IPS-20b (cell line): ENCODE measurements at regions not wholly inside any gene's neighbourhood (a gene's known extent, or its start where the extent isn't known, plus 50 kb on each side); places are given as distances from the start of the nearest gene placed in this dataset.

Experiments
- H3K27ac ChIP-seq: one replicate; pipeline ENCODE4 v1.5.1; 2013; ENCODE audit warnings: low read length
- H3K27me3 ChIP-seq: 2 replicates; pipeline ENCODE4 v1.6.1; 2013; ENCODE audit warnings: mild to moderate bottlenecking, low read length, inconsistent platforms; ENCODE audit not compliant: insufficient read depth
- H3K36me3 ChIP-seq: 2 replicates; pipeline ENCODE4 v1.6.1; 2013; ENCODE audit warnings: low read depth, mild to moderate bottlenecking, inconsistent platforms, low read length, moderate library complexity; ENCODE audit not compliant: insufficient read depth
- H3K4me1 ChIP-seq: 2 replicates; pipeline ENCODE4 v1.6.1; 2013; ENCODE audit warnings: mild to moderate bottlenecking, control low read depth, inconsistent platforms, low read length, moderate library complexity; ENCODE audit not compliant: insufficient read depth
- H3K4me3 ChIP-seq: 2 replicates; pipeline ENCODE4 v1.5.1; 2013; ENCODE audit warnings: mild to moderate bottlenecking, low read length, inconsistent platforms
- H3K9ac ChIP-seq: 2 replicates; pipeline ENCODE4 v1.6.1; 2013; ENCODE audit warnings: low read depth, mild to moderate bottlenecking, inconsistent platforms, low read length, moderate library complexity
- H3K9me3 ChIP-seq: 2 replicates; pipeline ENCODE4 v1.6.1; 2013; ENCODE audit warnings: mild to moderate bottlenecking, low read depth, low read length, inconsistent platforms; ENCODE audit not compliant: insufficient read depth

GRCh38 chr3:144770281-144770680 is 798.7 kb downstream of the DIPK2A start:
- Histone ChIP-seq H3K9ac (no peak overlapping the region), H3K27ac (no peak overlapping the region), H3K9me3 (no peaks in the 10 kb centered on the region), H3K4me3 (no peak overlapping the region), H3K36me3 (no peaks in the 10 kb centered on the region), H3K4me1 (no peaks in the 10 kb centered on the region), H3K27me3 (no peaks in the 10 kb centered on the region)

- Histone ChIP-seq H3K4me3 (no peak overlapping the region), H3K27me3 (no peaks in the 10 kb centered on the region), H3K27ac (no peak overlapping the region), H3K36me3 (no peaks in the 10 kb centered on the region), H3K9me3 (no peaks in the 10 kb centered on the region), H3K9ac (no peak overlapping the region), H3K4me1 (no peaks in the 10 kb centered on the region)
These were observed 799.3 kb downstream of the DIPK2A start for GRCh38 chr3:144770915-144771351.

- Histone ChIP-seq H3K36me3 (no peaks in the 10 kb centered on the region), H3K4me3 (no peak overlapping the region), H3K9ac (no peak overlapping the region), H3K27me3 (no peaks in the 10 kb centered on the region), H3K27ac (no peak overlapping the region), H3K9me3 (no peaks in the 10 kb centered on the region), H3K4me1 (no peaks in the 10 kb centered on the region)
These were observed 799.8 kb downstream of the DIPK2A start for GRCh38 chr3:144771381-144771870.

GRCh38 chr3:144772372-144772771 is 800.7 kb downstream of the DIPK2A start:
- Histone ChIP-seq H3K9me3 (no peaks in the 10 kb centered on the region), H3K36me3 (no peaks in the 10 kb centered on the region), H3K4me1 (no peaks in the 10 kb centered on the region), H3K9ac (no peak overlapping the region), H3K27ac (no peak overlapping the region), H3K27me3 (no peaks in the 10 kb centered on the region), H3K4me3 (no peak overlapping the region)

GRCh38 chr3:144773350-144773749 is 801.7 kb downstream of the DIPK2A start:
- H3K36me3 ChIP-seq = no peaks in the 10 kb centered on the region
- H3K27me3 ChIP-seq = no peaks in the 10 kb centered on the region
- H3K4me1 ChIP-seq = no peaks in the 10 kb centered on the region
- no peak overlapping the region for H3K27ac ChIP-seq
- H3K9ac ChIP-seq = no peak overlapping the region
- H3K4me3 ChIP-seq = no peak overlapping the region
- no peaks in the 10 kb centered on the region for H3K9me3 ChIP-seq

- Histone ChIP-seq H3K4me3 (no peak overlapping the region), H3K27me3 (no peaks in the 10 kb centered on the region), H3K4me1 (no peaks in the 10 kb centered on the region), H3K27ac (no peak overlapping the region), H3K9ac (no peak overlapping the region), H3K9me3 (no peaks in the 10 kb centered on the region), H3K36me3 (no peaks in the 10 kb centered on the region)
These were observed 803.3 kb downstream of the DIPK2A start for GRCh38 chr3:144774897-144775296.

GRCh38 chr3:144775551-144775950 is 803.9 kb downstream of the DIPK2A start:
- Histone ChIP-seq H3K9ac (no peak overlapping the region), H3K4me1 (no peaks in the 10 kb centered on the region), H3K36me3 (no peaks in the 10 kb centered on the region), H3K4me3 (no peak overlapping the region), H3K27ac (no peak overlapping the region), H3K27me3 (no peaks in the 10 kb centered on the region), H3K9me3 (no peaks in the 10 kb centered on the region)

- Histone ChIP-seq H3K27me3 (no peaks in the 10 kb centered on the region), H3K27ac (no peak overlapping the region), H3K4me3 (no peak overlapping the region), H3K4me1 (no peaks in the 10 kb centered on the region), H3K36me3 (no peaks in the 10 kb centered on the region), H3K9me3 (no peaks in the 10 kb centered on the region), H3K9ac (no peak overlapping the region)
These were observed 806.3 kb downstream of the DIPK2A start for GRCh38 chr3:144777906-144778305.

GRCh38 chr3:144791034-144791433 is 819.4 kb downstream of the DIPK2A start:
- 0 out of 2 replicates have a peak, but pooled peaks cover 5% of the 10 kb centered on the region for H3K9me3 ChIP-seq
- H3K36me3 ChIP-seq = no peaks in the 10 kb centered on the region
- H3K4me1 ChIP-seq = no peaks in the 10 kb centered on the region
- no peaks in the 10 kb centered on the region for H3K27me3 ChIP-seq
- no peak overlapping the region for H3K4me3 ChIP-seq
- H3K9ac ChIP-seq = no peak overlapping the region
- H3K27ac ChIP-seq = no peak overlapping the region

- Histone ChIP-seq H3K27me3 (no peaks in the 10 kb centered on the region), H3K27ac (no peak overlapping the region), H3K4me1 (no peaks in the 10 kb centered on the region), H3K36me3 (no peaks in the 10 kb centered on the region), H3K9ac (no peak overlapping the region), H3K9me3 (no peaks in the 10 kb centered on the region), H3K4me3 (no peak overlapping the region)
These were observed 830.3 kb downstream of the DIPK2A start for GRCh38 chr3:144801890-144802289.

GRCh38 chr3:144809380-144809779 is 837.8 kb downstream of the DIPK2A start:
- no peaks in the 10 kb centered on the region for H3K9me3 ChIP-seq
- no peaks in the 10 kb centered on the region for H3K36me3 ChIP-seq
- H3K27me3 ChIP-seq = no peaks in the 10 kb centered on the region
- no peak overlapping the region for H3K9ac ChIP-seq
- no peak overlapping the region for H3K4me3 ChIP-seq
- H3K4me1 ChIP-seq = no peaks in the 10 kb centered on the region
- H3K27ac ChIP-seq = no peak overlapping the region

- H3K27me3 ChIP-seq = no peaks in the 10 kb centered on the region
- no peak overlapping the region for H3K27ac ChIP-seq
- no peak overlapping the region for H3K9ac ChIP-seq
- H3K4me3 ChIP-seq = no peak overlapping the region
- no peaks in the 10 kb centered on the region for H3K36me3 ChIP-seq
- no peaks in the 10 kb centered on the region for H3K4me1 ChIP-seq
- H3K9me3 ChIP-seq = no peaks in the 10 kb centered on the region
These were observed 838.5 kb downstream of the DIPK2A start for GRCh38 chr3:144810160-144810559.
